AG04449 (cell line): ENCODE measurements at regions not wholly inside any gene's neighbourhood (a gene's known extent, or its start where the extent isn't known, plus 50 kb on each side); places are given as distances from the start of the nearest gene placed in this dataset.

Experiments
- CTCF ChIA-PET: fragments of 350-600 bp; formaldehyde crosslinking; extraction: SDS; loops from one replicate; lab custom pipeline; 2021; ENCODE audit warnings: antibody characterized with exemption; lab: Yijun Ruan, JAX
- POLR2A ChIA-PET: fragments of 400-600, 350-600 bp; formaldehyde crosslinking; extraction: SDS; loops from one replicate; lab custom pipeline; 2020; ENCODE audit warnings: antibody characterized with exemption, inconsistent platforms; lab: Yijun Ruan, JAX
- DNase-seq: peaks from one replicate; pipeline ENCODE4 v3.0.0-alpha.2; 2010; ENCODE audit warnings: low read depth, low spot score
- H3K4me3 ChIP-seq: 2 replicates; pipeline ENCODE4 v1.5.1; 2011; ENCODE audit warnings: low read depth, mild to moderate bottlenecking, control low read depth, low read length
- CTCF ChIP-seq: IDR thresholded peaks from one replicate; pipeline ENCODE4 v1.5.1; 2011; ENCODE audit warnings: mild to moderate bottlenecking, moderate library complexity, low read length, control low read depth, inconsistent platforms; ENCODE audit not compliant: insufficient read depth; ENCODE audit errors: missing control alignments

GRCh38 chrX:22944945-22945344 is 54.8 kb upstream of the DDX53 start:
- DNase-seq: no peak
- CTCF ChIA-PET: no interaction called here
- no peak overlapping the region for H3K4me3 ChIP-seq
- POLR2A ChIA-PET: no interaction called here
- TF ChIP-seq CTCF: no peak
